IPS-NIHi7 (cell line): ENCODE measurements at regions not wholly inside any gene's neighbourhood (a gene's known extent, or its start where the extent isn't known, plus 50 kb on each side); places are given as distances from the start of the nearest gene placed in this dataset.

ENCODE experiments used
- DNase-seq: peaks from one replicate; pipeline ENCODE4 v3.0.0; 2012; ENCODE audit warnings: mixed read lengths; ENCODE audit errors: extremely low spot score

GRCh38 chr1:75668813-75669212 lies 55.7 kb upstream of the ACADM start:
- no peak for DNase-seq

GRCh38 chr1:75671708-75672107 lies 52.8 kb upstream of the ACADM start:
- no peak for DNase-seq

GRCh38 chr1:75672108-75672507 lies 52.4 kb upstream of the ACADM start:
- DNase-seq = no peak

GRCh38 chr1:75672528-75673393 lies 51.7 kb upstream of the ACADM start:
- DNase-seq = peak; percentile 51

- DNase-seq = no peak
Measured at GRCh38 chr1:75673399-75673798, 51.1 kb upstream of the ACADM start.

- no peak for DNase-seq
Measured at GRCh38 chr1:75673885-75674284, 50.6 kb upstream of the ACADM start.
